Trophoblast cell (in vitro differentiated cells and primary cell): ENCODE measurements at regions not wholly inside any gene's neighbourhood (a gene's known extent, or its start where the extent isn't known, plus 50 kb on each side); places are given as distances from the start of the nearest gene placed in this dataset.

ENCODE experiments used
- DNase-seq, 2 donors: peaks; one replicate each; pipeline ENCODE4 v3.0.0-alpha.2; 2016
- H2AFZ ChIP-seq: 2 replicates; pipeline ENCODE4 v1.6.1; 2013; ENCODE audit warnings: low read length, moderate library complexity, mild to moderate bottlenecking; ENCODE audit not compliant: insufficient read depth, poor library complexity
- H2AK5ac ChIP-seq: 2 replicates; pipeline ENCODE4 v1.6.1; 2013; ENCODE audit warnings: mild to moderate bottlenecking, low read length
- H2BK120ac ChIP-seq: 2 replicates; pipeline ENCODE4 v1.6.1; 2013; ENCODE audit warnings: low read length, mild to moderate bottlenecking, moderate library complexity; ENCODE audit not compliant: insufficient read depth, poor library complexity
- H2BK12ac ChIP-seq: 2 replicates; pipeline ENCODE4 v1.6.1; 2013; ENCODE audit warnings: mild to moderate bottlenecking, low read length, moderate library complexity
- H2BK5ac ChIP-seq: 2 replicates; pipeline ENCODE4 v1.6.1; 2013; ENCODE audit warnings: low read length, low read depth, moderate library complexity, mild to moderate bottlenecking; ENCODE audit not compliant: poor library complexity
- H3K14ac ChIP-seq: 2 replicates; pipeline ENCODE4 v1.6.1; 2013; ENCODE audit warnings: mild to moderate bottlenecking, low read length
- H3K18ac ChIP-seq: 2 replicates; pipeline ENCODE4 v1.6.1; 2013; ENCODE audit warnings: mild to moderate bottlenecking, low read length
- H3K23ac ChIP-seq: 2 replicates; pipeline ENCODE4 v1.6.1; 2013; ENCODE audit warnings: low read length
- H3K27ac ChIP-seq: 2 replicates; pipeline ENCODE4 v1.5.1; 2013; ENCODE audit warnings: low read depth, mild to moderate bottlenecking, inconsistent platforms, low read length, moderate library complexity
- H3K27me3 ChIP-seq: 2 replicates; pipeline ENCODE4 v1.6.1; 2013; ENCODE audit warnings: inconsistent platforms, mild to moderate bottlenecking, low read length, moderate library complexity; ENCODE audit not compliant: insufficient read depth
- H3K36me3 ChIP-seq, 2 experiments: 1 replicate in 1 of 2; 2 replicates in 1 of 2; pipeline ENCODE4 v1.6.1; 2013; ENCODE audit warnings: low read length in 2 of 2, mild to moderate bottlenecking in 2 of 2, moderate library complexity in 1 of 2; ENCODE audit not compliant: insufficient read depth in 2 of 2, control insufficient read depth in 1 of 2
- H3K4ac ChIP-seq: 2 replicates; pipeline ENCODE4 v1.6.1; 2013; ENCODE audit warnings: low read depth, mild to moderate bottlenecking, low read length, moderate library complexity
- H3K4me1 ChIP-seq, 2 experiments: 1 replicate in 1 of 2; 2 replicates in 1 of 2; pipeline ENCODE4 v1.6.1; 2013; ENCODE audit warnings: low read length in 2 of 2, mild to moderate bottlenecking in 2 of 2, moderate library complexity in 1 of 2; ENCODE audit not compliant: insufficient read depth in 2 of 2, control insufficient read depth in 1 of 2
- H3K4me2 ChIP-seq: 2 replicates; pipeline ENCODE4 v1.6.1; 2013; ENCODE audit warnings: inconsistent platforms, mild to moderate bottlenecking, low read length, moderate library complexity
- H3K4me3 ChIP-seq: 2 replicates; pipeline ENCODE4 v1.5.1; 2013; ENCODE audit warnings: mild to moderate bottlenecking, low read depth, low read length, inconsistent platforms
- H3K79me1 ChIP-seq: one replicate; pipeline ENCODE4 v1.6.1; 2013; ENCODE audit warnings: low read length
- H3K79me2 ChIP-seq: 2 replicates; pipeline ENCODE4 v1.6.1; 2013; ENCODE audit warnings: low read length, mild to moderate bottlenecking; ENCODE audit not compliant: control insufficient read depth, insufficient read depth, poor library complexity
- H3K9ac ChIP-seq: 2 replicates; pipeline ENCODE4 v1.6.1; 2013; ENCODE audit warnings: mild to moderate bottlenecking, low read length
- H3K9me3 ChIP-seq: 2 replicates; pipeline ENCODE4 v1.6.1; 2013; ENCODE audit warnings: low read depth, mild to moderate bottlenecking, control low read depth, inconsistent platforms, low read length; ENCODE audit not compliant: insufficient read depth
- H4K12ac ChIP-seq: 2 replicates; pipeline ENCODE4 v1.6.1; 2013; ENCODE audit warnings: low read depth, mild to moderate bottlenecking, low read length, moderate library complexity
- H4K8ac ChIP-seq: 2 replicates; pipeline ENCODE4 v1.6.1; 2013; ENCODE audit warnings: low read depth, mild to moderate bottlenecking, low read length, moderate library complexity
- H4K91ac ChIP-seq: one replicate; pipeline ENCODE4 v1.6.1; 2013; ENCODE audit warnings: low read depth, mild to moderate bottlenecking, low read length, moderate library complexity
- WGBS: extraction: QIAGEN DNeasy Blood & Tissue Kit; methylation state at CpG from one replicate; pipeline ENCODE4 v1.1.7; 2013; ENCODE audit warnings: missing lambda C conversion rate; ENCODE audit not compliant: insufficient read length, insufficient coverage; ENCODE audit errors: extremely low coverage; 5-methylcytosine and 5-hydroxymethylcytosine counted together

DNA sequence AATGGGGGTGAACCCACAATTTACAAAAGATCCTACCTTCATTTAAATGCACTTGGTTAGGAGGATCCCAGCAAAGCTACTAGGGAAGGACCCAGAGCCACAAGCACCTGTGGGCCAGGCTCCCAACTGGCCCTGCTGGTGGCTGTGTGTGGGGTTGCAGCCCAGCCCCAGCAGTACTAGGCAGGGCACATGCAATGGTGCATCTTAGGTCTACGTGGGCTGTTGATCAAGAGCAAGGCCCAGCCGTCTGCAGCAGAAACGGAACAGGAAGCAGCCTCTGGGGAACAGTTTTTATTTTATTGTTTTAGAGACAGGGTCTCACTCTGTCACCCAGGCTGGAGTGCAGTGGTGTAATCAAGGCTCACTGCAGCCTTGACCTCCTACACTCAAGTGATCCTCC, 134.1 kb upstream of the RAB4A start:
- Histone ChIP-seq H3K4me1 (peaks cover 8 to 10% of the 10 kb centered on the region in 2 experiments), H4K12ac (no peak overlapping the region), H4K8ac (no peak overlapping the region), H2AK5ac (no peak overlapping the region), H3K4me2 (no peak overlapping the region), H2BK120ac (no peak overlapping the region), H3K9ac (no peak overlapping the region), H3K27me3 (no peaks in the 10 kb centered on the region), H3K9me3 (peaks cover 5% of the 10 kb centered on the region), H3K14ac (no peak overlapping the region), H3K79me2 (no peaks in the 10 kb centered on the region), H2AFZ (no peak overlapping the region), H4K91ac (no peak overlapping the region), H3K18ac (no peak overlapping the region), H3K4ac (no peak overlapping the region), H3K27ac (no peak overlapping the region), H3K23ac (no peak overlapping the region), H3K36me3 (peaks cover 0 to 1% of the 10 kb centered on the region in 2 experiments), H3K79me1 (peaks cover 12% of the 10 kb centered on the region), H3K4me3 (no peak overlapping the region), H2BK12ac (no peak overlapping the region), H2BK5ac (no peak overlapping the region)
- WGBS: no CpG with 5 or more reads among the region's 3 CpGs
- DNase-seq: no peak

DNA sequence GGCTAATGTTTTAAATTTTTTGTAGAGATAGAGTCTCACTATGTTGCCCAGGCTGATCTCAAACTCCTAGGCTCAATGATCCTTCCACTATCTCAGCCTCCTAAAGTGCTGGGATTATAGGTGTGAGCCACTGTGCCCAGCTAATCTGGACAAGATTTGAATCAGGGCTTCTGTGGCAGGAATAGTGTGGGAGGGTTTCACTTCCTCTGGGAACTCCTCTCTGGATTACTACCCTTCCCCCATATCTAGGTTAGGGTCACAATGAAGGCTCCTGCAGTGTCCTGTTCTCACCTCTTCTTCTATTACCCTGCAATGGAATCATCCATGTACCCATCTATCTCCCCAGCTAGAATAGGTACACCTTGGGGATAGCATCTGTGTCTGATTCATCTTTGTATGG, 133.6 kb upstream of the RAB4A start:
- Histone ChIP-seq H2BK5ac (no peak overlapping the region), H2BK120ac (no peak overlapping the region), H3K9ac (no peak overlapping the region), H3K4me1 (peaks cover 10 to 12% of the 10 kb centered on the region in 2 experiments), H4K91ac (no peak overlapping the region), H4K12ac (no peak overlapping the region), H3K79me2 (no peaks in the 10 kb centered on the region), H3K79me1 (peaks cover 14% of the 10 kb centered on the region), H2BK12ac (no peak overlapping the region), H3K18ac (no peak overlapping the region), H3K9me3 (peaks cover 5% of the 10 kb centered on the region), H3K4me3 (no peak overlapping the region), H3K14ac (no peak overlapping the region), H3K27ac (no peak overlapping the region), H2AK5ac (no peak overlapping the region), H3K4ac (no peak overlapping the region), H2AFZ (no peak overlapping the region), H3K23ac (no peak overlapping the region), H3K27me3 (no peaks in the 10 kb centered on the region), H4K8ac (no peak overlapping the region), H3K36me3 (peaks cover 0 to 1% of the 10 kb centered on the region in 2 experiments), H3K4me2 (no peak overlapping the region)
- DNase-seq: no peak

DNA sequence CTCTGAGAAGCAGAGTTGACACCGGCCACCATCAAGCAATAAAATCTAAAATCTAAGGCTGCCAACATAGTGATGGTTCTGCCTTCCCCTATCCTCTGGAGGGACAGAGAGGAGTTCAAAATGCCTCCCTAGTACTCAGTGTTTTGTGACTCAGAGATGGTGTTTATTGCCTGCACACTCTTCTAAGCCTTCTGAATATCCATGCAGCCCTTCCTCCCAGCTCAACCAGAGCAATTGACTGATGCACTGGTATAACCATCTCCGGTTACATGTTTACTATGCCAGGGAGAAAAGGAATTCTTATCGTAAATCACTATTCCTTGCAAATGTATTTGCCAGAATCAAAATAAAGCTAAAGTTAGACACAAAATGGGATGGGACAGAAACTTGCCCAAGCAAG, 132.9 kb upstream of the RAB4A start:
- H3K9me3 ChIP-seq: peaks cover 5% of the 10 kb centered on the region
- WGBS: no CpG with 5 or more reads among the region's 3 CpGs
- no peak overlapping the region for H2BK12ac ChIP-seq
- no peak overlapping the region for H3K4ac ChIP-seq
- no peak overlapping the region for H3K9ac ChIP-seq
- no peak overlapping the region for H2AK5ac ChIP-seq
- no peak overlapping the region for H3K4me2 ChIP-seq
- peaks cover 0 to 1% of the 10 kb centered on the region in 2 experiments for H3K36me3 ChIP-seq
- H2BK120ac ChIP-seq: no peak overlapping the region
- H4K8ac ChIP-seq: no peak overlapping the region
- DNase-seq: no peak
- H3K79me2 ChIP-seq: no peaks in the 10 kb centered on the region
- H3K27ac ChIP-seq: no peak overlapping the region
- H2AFZ ChIP-seq: no peak overlapping the region
- no peak overlapping the region for H3K14ac ChIP-seq
- H3K79me1 ChIP-seq: peaks cover 18% of the 10 kb centered on the region
- H3K18ac ChIP-seq: no peak overlapping the region
- no peak overlapping the region for H3K23ac ChIP-seq
- no peak overlapping the region for H3K4me3 ChIP-seq
- H3K27me3 ChIP-seq: no peaks in the 10 kb centered on the region
- no peak overlapping the region for H4K91ac ChIP-seq
- peaks cover 11 to 18% of the 10 kb centered on the region in 2 experiments for H3K4me1 ChIP-seq
- no peak overlapping the region for H2BK5ac ChIP-seq
- H4K12ac ChIP-seq: no peak overlapping the region

DNA sequence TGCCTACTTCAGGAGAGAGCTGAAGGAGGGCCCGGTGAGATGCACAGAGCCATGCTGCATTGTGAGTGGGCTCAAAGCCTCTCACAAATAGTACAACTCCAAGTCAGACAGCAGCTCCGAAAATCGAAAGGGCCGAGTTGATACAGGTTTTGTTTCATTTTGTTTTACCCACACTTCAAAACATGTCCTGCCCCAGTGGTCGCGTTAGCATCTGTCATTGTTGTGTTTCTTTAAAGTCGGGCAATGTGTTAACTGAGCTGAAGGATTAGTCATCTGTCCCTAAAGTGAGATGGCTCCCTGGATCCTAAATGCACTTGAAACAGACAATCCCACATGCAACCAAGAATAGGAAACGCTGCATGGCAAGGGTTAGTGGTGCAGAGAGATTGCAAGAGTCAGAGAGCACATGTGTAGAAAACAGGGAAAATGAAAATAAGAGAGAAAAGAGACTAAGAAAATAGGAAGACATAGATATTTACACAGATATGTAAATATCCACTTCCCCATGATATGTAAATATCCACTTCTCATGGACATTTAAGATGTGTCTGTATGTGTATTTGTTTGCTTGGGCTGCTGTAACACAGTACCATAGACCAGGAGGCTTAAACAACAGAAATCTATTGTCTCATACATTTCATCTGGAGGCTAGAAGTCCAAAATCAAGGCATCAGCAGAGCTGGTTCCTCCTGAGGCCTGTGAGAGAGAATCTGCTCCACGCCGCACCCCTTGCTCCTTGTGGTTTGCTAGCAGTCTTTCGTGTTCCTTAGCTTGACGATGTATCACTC, 131.4 kb upstream of the RAB4A start:
- peaks cover 19% of the 10 kb centered on the region for H3K79me1 ChIP-seq
- peaks cover 13 to 18% of the 10 kb centered on the region in 2 experiments for H3K4me1 ChIP-seq
- no peak overlapping the region for H3K4ac ChIP-seq
- peaks cover 0 to 1% of the 10 kb centered on the region in 2 experiments for H3K36me3 ChIP-seq
- H2BK5ac ChIP-seq: peak overlapping the region; percentile 17
- no peak overlapping the region for H3K23ac ChIP-seq
- peak overlapping the region; percentile 41 for H2BK120ac ChIP-seq
- no peak overlapping the region for H3K9ac ChIP-seq
- no peak for DNase-seq
- H3K9me3 ChIP-seq: peaks cover 5% of the 10 kb centered on the region
- H2BK12ac ChIP-seq: peak overlapping the region; percentile 42
- no peaks in the 10 kb centered on the region for H3K27me3 ChIP-seq
- peak overlapping the region; percentile 33 for H3K18ac ChIP-seq
- H2AFZ ChIP-seq: no peak overlapping the region
- H3K4me2 ChIP-seq: no peak overlapping the region
- peak overlapping the region; percentile 43 for H3K14ac ChIP-seq
- no peak overlapping the region for H3K27ac ChIP-seq
- H4K8ac ChIP-seq: peak overlapping the region; percentile 12
- H2AK5ac ChIP-seq: peak overlapping the region; percentile 51
- H4K12ac ChIP-seq: no peak overlapping the region
- peak overlapping the region; percentile 74 for H4K91ac ChIP-seq
- H3K79me2 ChIP-seq: no peaks in the 10 kb centered on the region
- H3K4me3 ChIP-seq: no peak overlapping the region
- no CpG with 5 or more reads among the region's 12 CpGs for WGBS
